GM04503 (cell line): ENCODE measurements at regions not wholly inside any gene's neighbourhood (a gene's known extent, or its start where the extent isn't known, plus 50 kb on each side); places are given as distances from the start of the nearest gene placed in this dataset.

Experiments
- DNase-seq: peaks from one replicate; pipeline ENCODE4 v3.0.0-alpha.2; 2012; ENCODE audit warnings: low read depth

DNA sequence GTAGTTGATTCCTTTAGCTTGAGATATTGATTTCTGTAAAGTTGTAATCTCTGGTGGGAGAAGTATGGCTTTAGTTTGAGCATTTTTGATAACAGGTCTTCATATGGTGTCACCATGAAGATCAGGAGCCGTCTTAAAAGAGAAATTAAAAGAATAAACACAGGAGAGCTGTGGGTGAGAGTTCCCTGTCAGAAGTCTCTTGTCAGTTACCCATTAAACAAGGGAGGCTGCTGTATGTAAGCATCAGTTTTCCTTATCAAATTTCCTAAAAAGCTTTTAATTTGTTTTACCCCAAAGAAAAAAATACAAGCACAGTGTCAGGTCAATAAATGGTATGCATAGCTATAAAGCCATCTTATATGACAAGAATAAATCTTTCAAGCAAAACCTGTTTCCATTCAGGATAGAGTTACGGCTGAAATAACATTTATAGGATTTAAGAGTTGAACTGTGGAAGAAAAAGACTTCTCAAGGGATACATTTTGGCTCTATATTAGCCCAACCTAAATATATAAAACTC, 767.5 kb downstream of the JRKL start:
- no peak for DNase-seq

GRCh38 chr11:97158243-97158642, 768.4 kb downstream of the JRKL start:
- DNase-seq = no peak

- DNase-seq = no peak
Observed at GRCh38 chr11:97163631-97164191, 773.9 kb downstream of the JRKL start.

DNA sequence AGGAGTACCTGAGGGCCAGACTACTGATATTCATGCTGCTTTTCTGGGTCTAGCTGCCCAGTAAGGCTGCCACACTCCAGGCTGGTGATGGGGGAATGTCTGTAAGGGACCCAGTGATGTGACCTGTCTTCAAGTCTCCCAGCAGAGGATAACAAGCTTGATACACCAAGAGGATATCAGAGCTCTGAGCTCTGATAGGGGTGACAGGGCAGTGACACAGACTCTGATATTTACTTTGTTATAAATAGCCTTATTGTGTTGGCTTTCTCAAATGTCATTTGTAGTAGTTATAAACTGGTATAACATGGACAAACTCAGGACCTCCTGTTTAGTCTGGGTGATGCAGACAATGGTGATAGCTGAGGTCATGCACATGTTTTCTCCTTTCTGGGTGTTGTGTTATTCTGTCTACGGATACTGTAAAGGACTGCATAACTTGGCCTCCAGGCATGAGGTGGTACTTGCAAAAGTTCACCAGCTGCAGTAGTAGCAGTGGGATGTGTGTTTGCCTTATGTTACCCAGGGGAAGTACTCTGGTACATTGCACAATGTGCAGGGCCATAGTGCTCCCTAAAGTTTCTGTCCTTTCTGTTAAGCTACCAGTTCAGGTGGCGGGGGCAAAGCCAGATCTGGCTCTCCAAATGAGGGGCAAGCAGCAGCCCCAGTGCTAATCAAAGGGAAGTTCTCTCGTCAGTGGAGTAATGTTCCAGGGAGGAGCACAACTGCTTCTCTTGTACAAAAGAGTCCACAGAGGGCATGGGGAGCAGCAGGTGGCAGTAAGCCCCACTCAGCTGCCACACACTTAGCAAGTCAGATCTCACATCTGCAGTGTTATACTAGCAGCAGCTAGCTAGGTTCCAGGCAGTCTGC, 812.2 kb downstream of the JRKL start:
- DNase-seq = no peak

- DNase-seq = no peak
Observed at GRCh38 chr11:97202613-97203292, 812.9 kb downstream of the JRKL start.

GRCh38 chr11:97218011-97218410, 828.2 kb downstream of the JRKL start:
- DNase-seq = no peak

- DNase-seq = no peak
Observed at GRCh38 chr11:97223647-97224046, 833.8 kb downstream of the JRKL start.

GRCh38 chr11:97224396-97224795, 834.6 kb downstream of the JRKL start:
- DNase-seq = no peak

- DNase-seq = no peak
Observed at GRCh38 chr11:97225794-97226193, 836.0 kb downstream of the JRKL start.

- DNase-seq = no peak
Observed at GRCh38 chr11:97229936-97230335, 840.1 kb downstream of the JRKL start.

DNA sequence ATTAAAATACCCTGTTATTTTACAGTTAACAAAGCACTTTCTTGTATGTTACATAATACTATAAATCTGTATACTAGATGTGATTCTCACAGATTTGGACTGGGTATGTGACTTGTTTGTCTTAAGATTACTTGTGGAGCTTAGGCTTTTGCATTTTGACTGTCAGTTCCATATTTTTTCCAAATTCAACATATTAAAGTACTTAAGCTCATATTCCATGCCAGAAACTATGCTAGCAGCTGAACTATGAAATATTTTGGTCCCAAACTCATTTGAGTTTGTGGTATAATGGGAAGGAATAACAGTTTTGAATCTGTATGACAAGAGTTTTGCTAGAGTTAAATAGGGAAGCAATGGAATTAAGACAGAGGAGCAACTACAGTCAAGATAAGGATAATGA, 841.4 kb downstream of the JRKL start:
- DNase-seq = no peak

DNA sequence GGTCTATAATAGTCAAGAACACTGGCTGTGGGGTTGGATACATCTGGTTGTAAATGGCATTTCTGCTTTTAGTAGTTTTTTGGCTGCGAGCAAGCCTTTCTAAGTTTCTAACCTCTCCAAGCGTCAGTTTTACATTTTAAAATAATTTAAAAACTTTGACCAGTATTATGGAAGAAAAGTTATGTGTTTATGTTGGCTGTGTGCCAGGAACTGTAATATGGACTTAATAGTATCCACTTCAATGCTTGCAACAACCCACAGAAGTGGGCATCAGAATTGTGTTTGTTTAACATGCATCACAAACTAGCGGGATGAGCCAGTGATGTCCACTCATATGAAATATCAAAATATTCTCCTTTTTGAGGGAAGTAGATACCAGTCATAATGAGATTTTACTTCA, 844.2 kb downstream of the JRKL start:
- no peak for DNase-seq

DNA sequence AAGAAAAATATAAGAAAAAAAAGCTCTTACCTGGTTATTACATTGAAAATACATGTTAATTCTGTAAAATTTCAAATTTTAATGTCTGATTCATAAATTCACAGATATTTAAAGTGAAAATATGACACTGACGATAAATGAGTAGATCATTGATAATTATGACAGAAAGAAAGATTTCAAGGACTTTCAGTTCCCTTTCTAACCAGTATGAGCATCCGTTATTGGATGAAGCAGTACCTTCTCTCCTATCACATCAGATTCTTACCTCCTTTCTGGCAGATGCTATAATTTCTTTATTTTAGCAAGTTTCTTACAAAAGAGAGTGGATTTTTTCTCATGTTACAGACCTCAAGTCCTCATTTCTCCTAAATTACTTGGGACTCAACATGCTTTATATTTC, 847.3 kb downstream of the JRKL start:
- no peak for DNase-seq

DNA sequence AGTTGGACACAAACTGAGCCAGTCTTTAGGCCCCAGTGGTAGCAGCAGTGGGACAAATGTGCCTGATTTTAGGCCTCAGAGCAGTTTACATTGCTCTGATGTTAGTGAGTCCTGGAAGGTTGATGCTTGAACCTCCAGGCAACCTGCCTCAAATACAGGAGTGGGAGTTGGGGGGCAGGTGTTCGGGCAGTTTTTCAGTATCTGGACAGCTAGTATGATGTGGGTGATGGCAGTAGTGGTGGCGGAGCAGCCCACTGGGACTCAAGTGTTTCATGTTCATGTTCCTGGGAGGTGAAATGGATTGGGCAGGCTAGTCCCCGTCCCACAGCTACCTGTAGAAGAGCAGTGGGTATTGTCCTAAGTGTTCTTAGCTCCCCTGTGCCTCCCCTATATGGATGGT, 857.8 kb downstream of the JRKL start:
- no peak for DNase-seq

DNA sequence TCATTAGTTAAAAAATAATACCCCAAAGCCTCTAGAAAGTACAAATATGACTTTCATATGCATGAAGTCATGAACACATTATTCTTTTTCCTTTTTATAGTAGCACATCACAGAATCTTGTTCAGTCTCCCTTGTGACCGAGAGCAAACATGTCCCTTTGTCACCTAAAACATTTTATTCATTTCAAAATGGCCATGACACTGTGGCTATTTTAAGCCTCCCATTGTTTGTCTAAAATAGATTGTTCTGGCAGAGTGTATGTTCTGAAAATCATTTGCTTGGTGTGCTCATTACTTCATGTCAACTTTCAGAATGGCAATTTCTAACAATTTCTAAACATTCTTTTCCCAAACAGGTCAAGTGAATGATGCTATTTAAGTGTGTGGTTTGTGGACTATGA, 865.0 kb downstream of the JRKL start:
- no peak for DNase-seq

GRCh38 chr11:97259434-97259833, 869.6 kb downstream of the JRKL start:
- no peak for DNase-seq

DNA sequence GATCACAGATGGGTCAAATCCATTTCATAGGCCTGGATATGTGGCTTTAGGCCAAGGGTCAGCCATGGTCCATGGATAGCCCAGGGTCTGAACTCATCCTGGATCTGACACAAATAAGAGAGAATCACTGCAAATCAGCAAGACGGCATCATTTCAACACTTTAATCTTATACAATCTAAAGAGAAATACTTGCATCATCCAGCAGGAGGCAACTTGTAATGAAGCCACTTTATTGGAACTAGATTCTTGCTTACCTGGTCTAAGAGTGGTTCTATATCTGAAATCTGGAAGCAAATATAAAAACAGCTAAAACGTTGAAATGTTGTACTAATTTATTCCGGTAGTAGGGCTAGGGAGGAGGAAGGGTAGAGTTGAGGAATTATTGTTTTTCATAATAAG, 870.1 kb downstream of the JRKL start:
- no peak for DNase-seq

- no peak for DNase-seq
Observed at GRCh38 chr11:97263183-97263858, 873.5 kb downstream of the JRKL start.

GRCh38 chr11:97269527-97269926, 879.7 kb downstream of the JRKL start:
- DNase-seq = no peak

GRCh38 chr11:97279341-97279740, 889.5 kb downstream of the JRKL start:
- DNase-seq = no peak

DNA sequence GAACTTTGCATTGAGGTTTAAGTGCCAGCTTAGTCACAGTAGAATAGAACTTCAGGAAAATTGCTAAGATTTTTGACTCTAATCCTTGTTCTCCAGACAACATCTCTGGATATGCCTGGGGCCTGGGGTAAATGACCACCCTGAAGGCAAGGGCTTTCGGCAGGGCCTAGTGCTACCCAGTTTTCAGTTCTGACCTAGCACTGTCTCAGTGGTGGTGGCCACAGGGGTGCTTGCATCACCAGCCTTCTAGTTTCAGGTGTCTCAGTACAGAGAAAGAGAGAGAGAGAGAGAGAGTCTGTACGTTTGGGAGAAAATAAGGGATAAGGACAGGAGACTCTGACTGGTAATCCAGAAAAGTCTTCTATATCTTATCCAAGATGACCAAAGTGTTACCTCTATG, 890.5 kb downstream of the JRKL start:
- no peak for DNase-seq

DNA sequence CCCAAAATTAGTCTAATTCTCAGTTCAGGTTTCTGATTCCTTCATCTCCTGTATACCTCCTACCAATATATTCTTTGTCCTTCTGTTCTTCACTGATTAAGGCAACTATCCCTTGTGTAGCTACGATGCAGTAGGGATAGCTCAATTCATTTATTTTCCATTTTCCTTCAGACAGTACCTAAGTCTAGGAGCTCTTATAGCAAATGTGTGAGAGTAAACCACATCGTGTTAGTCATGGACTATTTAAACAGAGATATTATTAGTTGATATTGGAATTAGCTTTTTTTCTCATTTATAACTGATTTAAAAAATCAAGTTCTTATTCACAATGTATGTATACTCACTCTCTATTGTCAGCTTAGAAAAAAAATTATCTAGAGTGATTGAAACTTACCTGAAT, 900.0 kb downstream of the JRKL start:
- no peak for DNase-seq
